PC-3 (cell line): ENCODE measurements at regions not wholly inside any gene's neighbourhood (a gene's known extent, or its start where the extent isn't known, plus 50 kb on each side); places are given as distances from the start of the nearest gene placed in this dataset.

Source experiments
- EZH2 ChIP-seq: fragments of 300-600 bp; sonication (generic); IDR thresholded peaks from one replicate; pipeline ENCODE4 v1.6.1; 2017; ENCODE audit warnings: antibody characterized with exemption, mild to moderate bottlenecking, low read length; ENCODE audit not compliant: unreplicated experiment
- TF ChIP-seq, protein P1 (sequence below): fragments of 300-600 bp; sonication (generic); conservative IDR thresholded peaks from 2 replicates; pipeline ENCODE4 v1.5.1; 2017; ENCODE audit warnings: antibody characterized with exemption, low read depth, mild to moderate bottlenecking, low read length

DNA sequence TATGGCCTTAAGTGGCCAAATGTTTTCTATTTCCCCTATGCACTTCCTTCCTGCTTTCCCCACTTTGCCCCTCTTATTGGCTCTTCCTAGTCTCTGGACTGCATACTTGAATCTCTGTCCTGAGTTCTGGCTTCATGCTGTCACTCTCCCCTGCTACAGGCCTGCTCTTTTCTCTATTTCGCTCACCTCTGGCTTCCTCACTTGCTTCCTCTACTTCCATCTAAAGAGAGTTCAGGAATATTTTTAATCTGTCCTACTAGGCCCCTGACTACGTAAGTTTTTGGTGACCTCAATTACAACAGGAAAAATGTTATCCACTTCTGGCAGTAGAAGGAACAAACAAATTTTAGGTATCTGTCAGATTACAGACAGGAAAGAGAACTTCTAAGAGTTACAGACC lies 65.7 kb upstream of the WDR17 start:
- TF ChIP-seq, protein P1, sequence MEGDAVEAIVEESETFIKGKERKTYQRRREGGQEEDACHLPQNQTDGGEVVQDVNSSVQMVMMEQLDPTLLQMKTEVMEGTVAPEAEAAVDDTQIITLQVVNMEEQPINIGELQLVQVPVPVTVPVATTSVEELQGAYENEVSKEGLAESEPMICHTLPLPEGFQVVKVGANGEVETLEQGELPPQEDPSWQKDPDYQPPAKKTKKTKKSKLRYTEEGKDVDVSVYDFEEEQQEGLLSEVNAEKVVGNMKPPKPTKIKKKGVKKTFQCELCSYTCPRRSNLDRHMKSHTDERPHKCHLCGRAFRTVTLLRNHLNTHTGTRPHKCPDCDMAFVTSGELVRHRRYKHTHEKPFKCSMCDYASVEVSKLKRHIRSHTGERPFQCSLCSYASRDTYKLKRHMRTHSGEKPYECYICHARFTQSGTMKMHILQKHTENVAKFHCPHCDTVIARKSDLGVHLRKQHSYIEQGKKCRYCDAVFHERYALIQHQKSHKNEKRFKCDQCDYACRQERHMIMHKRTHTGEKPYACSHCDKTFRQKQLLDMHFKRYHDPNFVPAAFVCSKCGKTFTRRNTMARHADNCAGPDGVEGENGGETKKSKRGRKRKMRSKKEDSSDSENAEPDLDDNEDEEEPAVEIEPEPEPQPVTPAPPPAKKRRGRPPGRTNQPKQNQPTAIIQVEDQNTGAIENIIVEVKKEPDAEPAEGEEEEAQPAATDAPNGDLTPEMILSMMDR: no peak
- TF ChIP-seq EZH2: no peak
